ENCODE measurements at regions not wholly inside any gene's neighbourhood (a gene's known extent, or its start where the extent isn't known, plus 50 kb on each side); places are given as distances from the start of the nearest gene placed in this dataset.

DNA sequence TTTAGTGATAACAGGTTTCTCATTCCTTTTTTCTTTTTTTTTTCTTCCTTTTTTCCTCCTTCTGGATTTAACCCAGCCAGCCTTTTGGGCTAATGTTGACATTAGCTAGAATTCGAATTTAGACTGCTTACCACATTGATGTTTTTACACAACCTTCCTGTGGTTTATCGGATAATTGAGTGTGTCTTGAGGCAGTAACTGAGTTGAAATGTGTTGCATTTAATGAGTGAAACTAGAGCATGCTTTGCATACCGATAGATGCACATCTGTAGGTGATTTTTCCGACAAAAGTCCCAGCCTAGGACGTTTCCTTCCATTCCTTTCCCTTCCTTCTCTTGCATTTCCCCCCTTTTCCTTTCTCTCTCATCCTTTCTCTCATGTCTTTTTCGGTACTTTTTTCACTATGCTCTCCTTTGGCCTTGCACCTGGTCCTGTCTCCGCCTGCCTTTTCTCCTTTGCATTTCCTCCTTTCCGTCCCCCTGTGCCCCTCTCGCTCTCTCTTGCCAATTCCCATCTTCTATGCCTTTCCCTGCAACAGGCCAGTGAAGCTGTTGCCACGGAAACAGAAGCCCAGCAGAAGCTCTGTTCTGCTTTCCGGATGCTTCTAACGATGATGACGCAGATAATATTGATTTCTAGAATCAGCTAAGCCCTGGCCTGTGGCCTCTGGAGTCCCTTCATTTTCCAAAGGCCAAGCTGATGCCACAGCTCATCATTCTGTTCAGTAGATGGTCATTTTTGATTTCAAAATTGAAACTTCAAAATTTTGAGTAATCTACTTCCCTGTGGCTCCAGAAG, 76.1 kb downstream of the SLC25A47 start:
- DNase-seq = peak in 1 of 3 experiments; percentile 68

DNA sequence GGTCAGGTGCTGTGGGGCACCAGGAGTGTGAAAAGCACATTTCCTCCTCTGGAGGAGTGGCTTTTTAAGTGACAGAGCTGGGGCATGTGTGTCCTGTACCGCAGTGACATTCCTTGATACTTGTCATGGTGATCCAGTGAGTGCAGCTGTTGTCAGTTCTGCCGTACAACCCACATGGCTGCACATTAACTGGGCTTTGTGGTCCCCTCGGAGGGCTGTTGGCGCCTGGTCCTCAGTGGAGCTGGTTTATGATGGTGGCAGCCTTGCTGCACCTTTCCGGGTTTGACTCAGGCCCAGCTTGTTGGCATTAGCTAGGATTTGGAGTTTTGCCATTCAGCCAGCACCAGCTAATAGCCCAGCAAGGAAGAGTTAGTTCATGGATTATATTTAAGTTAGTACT, 77.0 kb downstream of the SLC25A47 start:
- no peak for DNase-seq

DNA sequence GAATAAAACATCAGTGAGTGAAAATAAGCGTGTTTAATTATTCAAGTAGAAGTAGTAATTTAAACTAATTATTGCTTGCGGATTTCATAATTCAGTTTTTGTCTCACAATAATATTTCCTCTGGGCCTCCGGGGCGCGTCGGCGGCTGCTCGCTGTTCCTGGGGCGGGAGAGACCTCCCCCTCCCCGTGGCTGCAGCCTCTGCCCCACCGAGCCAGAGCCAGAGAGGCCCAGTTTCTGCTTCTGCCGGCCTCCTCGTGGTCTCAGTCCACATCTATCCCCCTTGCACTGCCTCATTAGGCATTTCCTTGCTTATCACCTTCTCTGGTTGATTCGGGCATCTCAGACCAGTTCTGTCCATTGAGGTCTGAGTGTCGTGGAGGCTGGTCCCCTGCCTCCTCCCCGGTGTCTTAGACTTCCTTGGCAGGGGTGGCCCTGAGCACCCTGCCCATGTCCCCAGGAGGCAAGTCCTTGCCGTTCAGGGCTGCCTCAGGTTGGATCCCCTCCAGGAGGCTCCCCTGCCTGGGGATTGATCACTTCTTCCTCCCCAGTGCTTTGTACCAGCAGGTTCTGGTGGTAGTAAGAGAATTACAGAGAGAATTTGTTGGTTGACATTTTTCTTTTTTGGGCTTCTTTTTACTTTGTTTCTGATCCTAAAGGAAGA, 78.0 kb downstream of the SLC25A47 start:
- peak in 1 of 3 experiments; percentile 51 for DNase-seq

DNA sequence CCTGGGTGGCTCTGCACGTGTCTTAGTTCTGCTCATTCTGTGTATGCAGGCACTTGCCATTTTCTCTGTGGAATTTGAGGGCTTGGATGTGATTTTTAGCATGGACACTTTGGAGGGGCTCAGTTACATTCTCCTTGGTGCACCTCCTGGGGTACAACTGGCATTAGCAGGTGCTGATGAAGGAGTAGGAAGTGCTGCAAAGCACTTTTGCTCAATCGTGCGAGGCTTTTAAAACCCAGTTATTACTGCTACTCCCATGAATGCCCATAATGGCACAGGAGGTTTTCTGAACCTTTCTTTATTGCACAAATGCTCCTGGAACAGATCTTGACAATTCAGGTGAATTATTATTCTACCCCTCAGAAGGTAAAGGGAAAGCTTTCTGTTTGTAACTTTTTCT, 78.7 kb downstream of the SLC25A47 start:
- peak in 1 of 3 experiments; percentile 45 for DNase-seq

DNA sequence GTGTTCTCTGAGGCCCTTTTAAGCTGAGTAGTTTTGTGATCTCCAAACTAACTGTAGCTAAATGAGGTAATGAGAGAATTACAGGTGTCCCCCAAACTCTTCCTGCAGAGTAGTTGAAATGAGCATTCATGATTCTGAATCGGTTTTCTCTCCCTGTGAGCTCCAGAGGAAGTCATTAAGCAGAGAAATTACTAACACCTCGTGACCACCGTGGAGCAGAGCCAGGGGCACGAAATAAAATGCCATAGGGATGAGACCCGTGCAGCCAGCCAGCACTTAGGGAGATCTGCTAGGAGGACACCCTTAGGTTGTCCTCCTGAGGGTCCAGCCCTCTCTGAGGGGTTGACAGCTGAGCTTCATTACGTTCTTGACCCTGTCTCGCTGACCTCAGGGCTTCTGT, 79.5 kb downstream of the SLC25A47 start:
- peak in 1 of 3 experiments; percentile 39 for DNase-seq

DNA sequence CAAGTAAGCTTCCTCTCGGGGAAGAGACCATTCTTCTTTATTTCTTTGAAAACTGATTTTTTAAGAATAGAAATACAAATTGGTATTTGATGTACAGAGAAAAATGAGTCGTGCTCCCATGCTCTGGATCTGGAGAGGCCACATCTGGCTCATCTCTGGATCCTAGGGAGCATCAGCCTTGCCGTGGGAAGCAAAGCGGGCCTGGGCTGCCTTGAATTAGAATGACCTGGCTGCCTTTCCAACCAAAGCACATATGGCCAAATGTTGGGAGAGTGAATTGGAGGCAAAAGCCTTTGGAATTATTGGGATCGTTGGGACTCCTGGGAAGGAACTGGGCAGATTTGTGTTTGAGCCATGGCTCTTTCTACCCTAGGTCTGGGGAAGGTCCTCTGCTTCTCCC, 80.0 kb downstream of the SLC25A47 start:
- no peak for DNase-seq

DNA sequence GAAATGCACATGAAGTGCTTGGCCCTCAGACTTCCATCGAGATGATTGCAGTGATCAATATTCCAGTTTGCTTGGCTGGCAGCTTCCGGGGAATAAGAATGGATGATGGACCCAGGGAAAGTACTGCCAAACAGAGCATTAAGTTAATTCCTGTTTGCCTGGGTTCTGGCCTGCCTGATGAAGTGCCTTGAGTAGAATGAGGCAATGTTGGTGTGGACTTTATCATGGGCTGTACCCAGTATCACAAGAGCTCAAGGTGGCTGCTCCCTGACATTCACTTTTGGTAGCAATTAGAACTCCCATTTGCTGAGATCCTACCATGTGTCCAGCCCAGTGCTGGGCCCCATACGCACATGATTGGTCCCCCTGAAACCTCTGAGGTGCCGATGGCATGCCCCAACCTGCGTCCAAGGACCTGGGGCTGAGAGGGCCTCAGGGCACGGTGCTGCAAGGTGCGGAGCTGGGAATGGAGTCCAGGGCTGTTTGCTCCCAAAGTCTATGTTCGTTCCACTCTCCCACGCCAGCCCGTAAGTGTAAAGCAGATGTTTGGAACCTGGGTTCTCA, 80.7 kb downstream of the SLC25A47 start:
- no peak for DNase-seq

DNA sequence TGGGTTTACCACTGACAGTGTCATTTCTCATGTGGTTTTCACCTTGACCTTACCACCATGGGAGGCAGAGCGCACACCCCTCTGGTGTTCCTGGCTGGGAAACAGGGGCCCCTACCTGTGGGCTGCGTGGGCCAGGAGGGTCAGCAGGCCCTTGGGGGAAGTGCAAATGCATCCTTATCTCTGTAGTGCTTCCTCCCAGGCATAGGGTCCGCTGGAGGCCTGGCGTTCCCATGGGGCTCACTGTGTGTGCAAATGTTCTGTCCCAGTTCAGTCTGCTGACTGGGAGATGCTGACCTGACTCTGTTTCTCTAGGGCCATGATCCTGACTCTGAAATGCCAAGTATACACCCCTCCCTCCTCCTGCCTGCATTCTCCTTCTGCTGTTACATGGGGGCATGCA, 81.3 kb downstream of the SLC25A47 start:
- DNase-seq = no peak

DNA sequence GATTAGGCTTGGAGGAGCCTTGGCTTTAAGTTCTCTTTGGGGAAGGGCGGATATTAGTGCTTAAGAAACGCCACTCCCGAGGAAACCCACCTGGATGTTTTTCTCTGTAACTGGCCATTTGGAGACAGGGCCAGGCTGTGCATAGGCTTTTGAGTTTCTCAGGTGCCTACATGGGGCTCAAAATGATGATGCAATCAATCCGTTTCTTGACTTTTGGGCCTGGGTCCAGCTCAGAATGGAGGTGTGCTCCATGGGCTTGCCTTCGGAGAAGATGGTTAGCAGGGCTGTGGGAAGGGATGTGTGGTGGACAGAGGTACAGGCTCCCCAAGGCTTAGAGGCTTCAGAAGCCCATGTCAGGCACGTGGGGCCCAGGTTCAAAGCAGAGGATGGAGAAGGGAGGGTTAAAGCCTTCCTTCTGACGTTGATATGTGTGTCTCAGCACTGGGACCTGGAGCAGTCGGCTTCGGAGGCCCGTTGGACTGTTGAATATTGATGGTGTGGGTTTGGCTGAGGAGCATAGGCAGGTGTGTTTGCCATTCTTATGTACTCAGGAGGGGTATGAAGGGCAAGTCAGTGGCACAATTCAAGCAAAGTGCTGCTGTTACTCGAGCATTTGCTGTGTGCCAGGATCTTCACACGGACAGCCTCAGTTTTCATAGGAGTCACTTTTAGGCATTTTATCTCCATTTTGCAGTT, 82.8 kb downstream of the SLC25A47 start:
- no peak for DNase-seq

DNA sequence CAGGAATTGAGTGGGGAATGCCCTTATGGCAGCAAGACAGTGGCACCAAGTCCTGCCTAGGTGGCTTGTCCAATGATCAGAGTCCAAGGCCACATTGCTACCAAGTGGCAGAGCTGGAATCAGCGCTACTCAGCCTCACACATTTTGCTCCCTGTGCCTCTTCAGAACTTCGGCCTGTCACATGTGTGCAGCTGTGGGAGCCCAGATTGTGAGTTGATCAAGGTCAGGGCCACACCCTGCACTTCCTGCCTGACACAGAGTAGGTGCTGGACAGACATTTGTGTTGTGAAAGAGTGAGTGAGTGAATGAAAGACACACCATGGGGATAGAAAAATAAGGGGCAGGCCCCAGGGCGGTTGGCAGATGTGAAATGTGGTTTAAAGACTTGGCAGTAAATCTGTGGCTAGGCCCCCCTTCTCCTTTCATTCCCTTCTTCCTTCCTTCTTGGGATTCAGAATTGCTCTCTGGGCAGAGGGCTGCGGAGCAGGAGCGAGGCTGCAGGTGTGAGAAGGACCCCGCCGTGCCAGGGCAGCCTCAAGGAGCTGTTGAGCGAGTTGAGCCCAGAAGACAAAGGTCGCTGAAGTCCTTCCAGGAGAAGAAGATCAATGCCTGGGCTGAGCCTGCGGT, 83.5 kb downstream of the SLC25A47 start:
- DNase-seq = no peak

DNA sequence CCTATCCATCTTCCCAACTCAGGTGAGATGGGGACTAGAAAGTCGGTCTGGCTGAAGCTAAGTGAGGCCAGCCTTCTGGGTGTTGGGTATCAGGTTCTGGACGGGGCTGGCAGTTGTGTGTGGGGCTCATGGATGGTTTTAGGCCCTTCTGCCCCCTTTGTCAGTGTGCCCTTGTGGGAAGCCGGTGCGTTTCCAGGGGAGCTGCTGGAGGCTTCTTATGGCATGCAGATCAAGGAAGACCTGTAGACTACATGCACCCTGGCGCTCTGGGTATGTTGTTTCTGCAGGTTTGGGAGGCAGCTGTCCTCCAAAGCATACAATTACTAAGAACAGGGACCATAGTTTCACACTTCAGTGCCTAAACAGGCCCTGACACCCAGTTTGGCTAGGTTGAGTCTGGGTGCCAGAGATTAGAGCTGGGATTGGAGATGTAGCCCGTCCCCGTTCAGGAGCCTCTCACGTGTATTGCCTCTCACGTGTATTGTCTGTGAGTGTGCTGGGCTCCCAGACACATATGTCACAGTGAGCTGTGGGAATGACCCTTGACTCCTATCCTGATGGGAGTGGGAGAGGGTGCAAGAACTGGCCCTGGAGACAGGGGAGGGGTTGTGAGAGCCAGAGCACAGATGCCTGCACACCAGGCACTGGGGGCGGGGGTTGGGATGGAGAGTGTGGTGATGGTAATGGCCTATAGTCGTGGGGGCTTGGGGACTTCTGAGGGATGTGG, 84.4 kb downstream of the SLC25A47 start:
- no peak for DNase-seq

DNA sequence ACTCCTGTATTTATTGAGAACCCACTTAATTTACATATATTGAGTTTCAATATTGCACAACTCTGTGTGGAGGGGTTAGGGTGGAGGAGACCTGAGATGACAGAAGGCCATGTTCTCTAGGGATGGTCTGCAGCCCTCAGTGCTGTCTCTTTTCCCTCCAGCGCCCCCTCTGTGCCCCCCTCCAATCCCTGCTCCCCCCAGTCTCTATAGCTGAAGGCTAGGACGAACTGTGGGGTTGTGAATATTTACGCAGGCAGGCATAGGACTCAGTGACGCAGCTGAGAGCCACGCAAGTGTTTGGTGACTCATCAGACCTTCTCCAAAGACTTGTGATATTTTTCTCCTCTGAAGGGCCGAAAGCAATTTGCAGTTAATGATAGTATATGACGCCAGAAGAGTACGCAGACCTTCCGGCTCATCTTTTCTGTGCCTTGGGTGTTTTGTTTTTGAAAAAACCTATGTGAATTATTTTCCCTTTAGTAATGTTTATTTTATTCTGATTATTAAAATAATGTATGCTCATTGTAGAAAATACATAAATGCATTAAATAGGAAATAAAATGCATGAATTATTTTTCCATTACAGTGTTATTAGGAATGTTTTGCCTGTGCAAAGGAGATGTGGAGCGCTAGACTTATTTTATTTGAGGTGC, 85.3 kb downstream of the SLC25A47 start:
- peak in 2 of 3 experiments; percentile 31 to 69 for DNase-seq

DNA sequence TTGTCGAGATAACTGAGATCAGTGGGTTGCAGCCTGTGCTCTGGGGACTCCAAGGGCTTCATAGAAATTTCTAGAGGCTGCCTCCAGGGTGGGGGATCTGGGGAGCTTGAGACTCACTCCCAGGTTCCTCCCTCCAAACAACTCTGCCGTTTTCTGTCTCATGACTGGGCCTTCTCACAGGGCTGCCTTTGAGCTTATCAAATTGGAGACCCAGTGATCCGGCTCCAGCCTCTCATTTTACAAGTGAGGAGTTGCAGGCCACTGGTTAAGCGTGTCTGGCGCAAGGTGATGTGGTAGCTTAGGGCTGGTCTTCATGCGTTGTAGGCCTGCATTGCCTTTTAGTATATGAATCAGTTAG, 85.8 kb downstream of the SLC25A47 start:
- no peak for DNase-seq

DNA sequence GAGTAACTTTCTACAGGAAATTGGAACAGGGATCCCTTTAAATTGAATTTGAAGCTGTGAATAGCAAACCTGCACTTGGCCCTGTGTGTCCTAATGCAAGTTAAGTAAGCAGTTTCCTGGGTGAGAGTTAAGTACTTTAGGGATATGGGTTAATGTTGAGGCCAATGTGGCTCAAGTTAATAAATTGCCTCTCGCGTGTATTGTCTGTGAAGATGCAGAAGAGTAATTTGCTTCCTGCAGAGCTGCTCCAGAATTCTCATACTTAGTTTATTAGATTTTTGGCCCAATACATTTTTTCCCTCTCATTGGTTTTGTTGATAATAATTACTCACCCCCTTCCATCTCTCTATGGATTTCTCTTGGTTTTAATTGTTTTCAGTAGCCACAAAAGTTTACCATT, 86.5 kb downstream of the SLC25A47 start:
- DNase-seq = no peak

DNA sequence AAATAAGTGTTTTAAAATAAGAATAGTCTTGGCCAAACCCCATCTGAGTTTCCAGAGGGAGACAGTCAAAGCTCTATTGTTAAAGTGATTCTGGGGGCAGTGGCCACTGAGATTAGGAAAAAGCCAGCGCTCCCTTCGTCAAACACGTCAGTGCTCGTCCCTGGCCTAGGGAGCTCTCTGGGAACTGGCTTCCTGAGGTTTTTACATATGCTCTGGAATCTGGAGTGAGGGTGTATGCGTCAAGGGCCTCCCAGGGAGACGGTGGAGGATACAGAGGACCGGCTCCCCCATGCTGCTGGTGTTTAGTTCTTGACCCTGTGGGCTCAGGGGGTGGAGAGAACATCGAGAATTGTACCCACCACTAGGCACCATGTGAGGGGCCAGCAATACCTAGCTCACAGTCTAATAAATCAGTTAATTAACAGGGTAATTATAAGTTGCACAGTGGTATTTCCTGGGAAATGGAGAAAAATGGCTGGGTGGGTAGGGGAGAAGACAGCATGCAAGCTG, 87.0 kb downstream of the SLC25A47 start:
- DNase-seq = no peak

DNA sequence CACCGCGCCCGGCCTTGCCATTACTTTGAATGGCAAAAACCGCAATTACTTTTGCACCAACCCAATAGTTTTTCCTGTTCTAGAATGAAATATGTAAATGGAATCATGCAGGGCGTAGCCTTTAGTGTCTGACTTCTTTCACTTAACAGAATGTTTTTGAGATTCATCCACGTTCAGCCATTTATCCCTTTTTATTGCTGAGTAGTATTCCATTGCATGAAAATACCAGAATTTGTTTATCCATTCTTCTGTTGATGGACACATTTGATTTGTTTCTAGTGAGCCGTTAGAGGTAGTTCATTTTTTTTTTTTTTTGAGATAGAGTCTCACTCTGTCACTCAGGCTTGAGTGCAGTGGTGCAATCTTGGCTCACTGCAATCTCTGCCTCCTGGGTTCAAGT, 90.6 kb downstream of the SLC25A47 start:
- DNase-seq = no peak

DNA sequence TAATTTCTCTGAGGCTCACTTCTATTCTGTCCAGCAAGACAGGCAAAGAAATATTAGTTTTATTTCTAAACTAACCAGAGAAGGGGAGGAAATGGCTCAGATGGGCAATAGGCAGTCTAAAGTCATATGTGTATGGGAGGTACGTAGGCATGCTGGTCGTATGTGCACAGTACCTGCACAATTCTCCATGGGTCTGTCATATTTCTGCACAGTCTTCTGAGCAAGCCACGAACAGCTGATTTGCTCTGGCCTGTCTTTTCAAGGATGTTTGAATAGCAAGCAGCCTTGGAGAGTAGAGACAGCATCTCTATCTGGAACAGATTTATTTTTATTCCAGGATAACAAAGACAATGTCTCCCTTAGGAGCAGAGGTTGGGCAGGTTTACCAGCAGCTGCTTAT, 92.1 kb downstream of the SLC25A47 start:
- no peak for DNase-seq

DNA sequence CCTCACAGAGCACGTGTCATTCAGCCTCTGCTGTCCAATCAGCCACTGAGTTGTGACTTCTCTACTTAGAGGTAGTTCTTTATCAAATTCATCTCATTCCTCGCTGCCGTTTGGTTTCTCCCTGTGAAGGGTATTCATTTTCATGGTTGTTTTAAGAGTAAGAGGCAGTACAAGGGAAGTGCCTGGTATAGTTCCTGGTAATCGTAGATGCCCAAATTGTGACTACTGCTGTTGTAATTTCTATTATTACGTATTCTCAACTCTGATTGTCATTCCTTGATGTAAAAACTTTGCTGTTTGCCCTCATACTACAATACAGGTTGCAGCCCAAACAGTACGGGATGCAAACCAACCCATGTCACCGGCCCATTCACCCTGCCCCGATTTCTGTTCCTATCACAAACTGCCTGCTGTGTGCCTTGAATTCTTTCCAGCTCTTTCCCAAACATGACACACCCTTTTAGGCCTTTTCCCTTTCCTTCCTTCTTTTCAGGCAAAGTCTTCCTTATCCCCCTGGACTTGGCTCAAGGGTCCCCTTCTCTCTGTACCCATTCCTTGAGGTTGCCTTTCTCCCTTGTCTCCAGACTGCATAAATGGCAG, 93.0 kb downstream of the SLC25A47 start:
- DNase-seq = no peak

DNA sequence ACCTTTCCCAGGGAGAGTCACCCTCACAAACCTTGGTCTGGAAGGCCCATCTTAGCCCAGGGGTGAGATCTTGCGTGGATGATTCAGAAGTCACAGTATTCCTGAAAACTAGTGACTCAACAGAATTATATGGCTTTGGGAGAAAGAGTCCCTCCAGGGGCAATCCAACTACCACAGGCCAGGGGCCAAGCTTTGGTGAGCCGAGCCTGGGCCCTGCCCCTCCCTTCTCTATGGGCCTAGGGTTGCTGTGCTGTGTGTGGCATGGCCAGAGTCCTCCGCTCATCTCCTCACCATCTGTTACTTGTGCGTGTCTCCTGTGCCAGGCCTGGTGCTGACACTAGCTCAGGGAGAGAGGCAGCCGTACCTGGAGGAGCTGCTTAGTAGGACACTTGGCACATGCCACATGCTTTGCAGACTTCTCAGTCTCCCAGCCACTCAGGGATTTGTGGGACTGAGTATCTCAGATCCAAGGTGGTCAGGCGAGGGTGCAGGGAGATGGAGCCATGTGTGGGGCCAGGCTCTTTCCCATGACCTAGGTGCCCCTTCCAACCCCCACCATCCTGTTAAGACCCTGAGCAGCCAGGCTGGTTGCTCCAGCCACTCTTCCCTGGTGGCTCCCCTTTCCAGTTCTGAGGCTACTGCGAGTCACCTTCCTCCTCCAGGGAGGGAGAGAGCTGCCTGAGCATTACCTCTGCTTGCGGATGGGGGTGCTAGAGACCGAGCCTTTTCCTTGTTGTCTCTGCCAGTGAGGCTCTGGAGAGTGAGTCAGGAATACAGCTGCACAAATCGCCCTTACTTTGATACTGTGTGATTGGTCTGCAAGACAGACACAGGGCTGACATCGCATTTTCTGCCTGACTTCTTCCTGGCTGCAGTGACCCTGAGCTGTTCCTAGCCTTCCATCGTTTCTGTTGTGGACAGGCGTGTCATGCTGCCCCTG, 94.1 kb downstream of the SLC25A47 start:
- DNase-seq = no peak

DNA sequence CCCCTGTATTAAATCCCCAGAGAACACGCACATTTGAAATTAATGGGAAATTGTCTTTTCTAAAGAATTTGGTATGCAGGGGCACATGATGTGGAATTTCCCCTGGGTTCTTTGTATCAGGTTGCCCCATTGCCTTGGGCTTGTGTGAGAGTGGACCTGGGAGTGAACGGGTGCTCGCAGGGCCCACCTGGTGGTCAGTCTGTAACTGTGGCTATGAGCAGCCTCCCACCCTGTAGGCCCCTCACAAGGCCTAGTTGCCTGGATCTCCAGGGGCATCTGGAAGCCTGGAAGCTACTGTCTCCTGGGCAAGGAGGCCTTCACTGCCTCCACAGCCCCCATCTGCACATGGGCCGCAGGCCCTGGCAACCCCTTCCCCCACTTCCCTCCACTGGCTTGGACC, 96.7 kb downstream of the SLC25A47 start:
- DNase-seq = peak in 1 of 3 experiments; percentile 35
